SH-SY5Y (cell line): ENCODE measurements at regions not wholly inside any gene's neighbourhood (a gene's known extent, or its start where the extent isn't known, plus 50 kb on each side); places are given as distances from the start of the nearest gene placed in this dataset.

ENCODE experiments used
- GATA2 ChIP-seq: IDR thresholded peaks from 2 replicates; pipeline ENCODE4 v1.6.1; 2011; ENCODE audit warnings: mild to moderate bottlenecking, low read depth, low read length
- GATA3 ChIP-seq: IDR thresholded peaks from 2 replicates; pipeline ENCODE4 v1.6.1; 2011; ENCODE audit warnings: low read depth, mild to moderate bottlenecking, low read length, moderate library complexity

GRCh38 chr13:31853643-31854326 is 114.5 kb downstream of the RXFP2 start:
- no peak for TF ChIP-seq GATA3
- no peak for TF ChIP-seq GATA2

- TF ChIP-seq GATA2 (no peak), GATA3 (no peak)
These were observed 120.2 kb downstream of the RXFP2 start for GRCh38 chr13:31859571-31859970.

- TF ChIP-seq GATA3 (no peak), GATA2 (peak; percentile 59; the same call in 1 of the 2 replicates)
These were observed 120.7 kb downstream of the RXFP2 start for GRCh38 chr13:31860002-31860401.

- TF ChIP-seq GATA2: no peak
- no peak for TF ChIP-seq GATA3
These were observed 123.5 kb downstream of the RXFP2 start for GRCh38 chr13:31862828-31863227.

- TF ChIP-seq GATA3 (no peak), GATA2 (no peak)
These were observed 125.0 kb downstream of the RXFP2 start for GRCh38 chr13:31864307-31864706.

- TF ChIP-seq GATA2: no peak
- no peak for TF ChIP-seq GATA3
These were observed 126.8 kb downstream of the RXFP2 start for GRCh38 chr13:31866099-31866498.

GRCh38 chr13:31867709-31868108 is 128.4 kb downstream of the RXFP2 start:
- TF ChIP-seq GATA3: no peak
- TF ChIP-seq GATA2: no peak

GRCh38 chr13:31869582-31869981 is 130.3 kb downstream of the RXFP2 start:
- TF ChIP-seq GATA2: no peak
- no peak for TF ChIP-seq GATA3

- TF ChIP-seq GATA3: no peak
- no peak for TF ChIP-seq GATA2
These were observed 131.2 kb downstream of the RXFP2 start for GRCh38 chr13:31870511-31870910.

GRCh38 chr13:31873145-31873544 is 133.8 kb downstream of the RXFP2 start:
- TF ChIP-seq GATA3: no peak
- no peak; the same call in 1 of the 2 replicates for TF ChIP-seq GATA2

- no peak for TF ChIP-seq GATA3
- TF ChIP-seq GATA2: no peak
These were observed 135.8 kb downstream of the RXFP2 start for GRCh38 chr13:31875134-31875533.

- TF ChIP-seq GATA2 (no peak), GATA3 (no peak)
These were observed 138.7 kb downstream of the RXFP2 start for GRCh38 chr13:31878052-31878451.

- TF ChIP-seq GATA2 (no peak), GATA3 (no peak)
These were observed 139.2 kb downstream of the RXFP2 start for GRCh38 chr13:31878495-31878894.

- TF ChIP-seq GATA2 (no peak), GATA3 (no peak)
These were observed 139.6 kb downstream of the RXFP2 start for GRCh38 chr13:31878955-31879354.

- TF ChIP-seq GATA3 (no peak), GATA2 (no peak)
These were observed 141.6 kb downstream of the RXFP2 start for GRCh38 chr13:31880851-31881494.

- TF ChIP-seq GATA2: no peak
- no peak for TF ChIP-seq GATA3
These were observed 142.2 kb downstream of the RXFP2 start for GRCh38 chr13:31881495-31881882.
